Spleen (tissue), 11 donors: ENCODE measurements at regions not wholly inside any gene's neighbourhood (a gene's known extent, or its start where the extent isn't known, plus 50 kb on each side); places are given as distances from the start of the nearest gene placed in this dataset.
A peak's percentile ranks its signal among the peaks of the same experiment; 100 is the strongest.

Experiments used
- DNase-seq: peaks from one replicate; pipeline ENCODE4 v3.0.0-alpha.2; 2020
- H3K27ac ChIP-seq, 8 donors: fragments of 200-600 bp; sonication (generic) in 7 of 8; 1 replicate in 4 of 8; 2 replicates in 4 of 8; pipeline versions ENCODE4 v1.5.0 to v1.8.0; 2016 to 2021; ENCODE audit warnings: inconsistent platforms in 4 of 8, mild to moderate bottlenecking in 4 of 8, moderate library complexity in 1 of 8
- H3K27me3 ChIP-seq, 7 donors: fragments of 200-600 bp; sonication (generic) in 6 of 7; replicated peaks in 1 of 7; 1 replicate in 4 of 7; 2 replicates in 3 of 7; pipeline versions ENCODE4 v1.5.0 to v1.8.0; 2016 to 2021; ENCODE audit warnings: inconsistent platforms in 3 of 7, mild to moderate bottlenecking in 1 of 7
- H3K36me3 ChIP-seq, 6 donors: fragments of 200-600 bp; sonication (generic) in 5 of 6; 1 replicate in 4 of 6; 2 replicates in 2 of 6; pipeline versions ENCODE4 v1.5.0 to v1.8.0; 2016 to 2021; ENCODE audit warnings: inconsistent platforms in 2 of 6
- H3K4me1 ChIP-seq, 6 donors: fragments of 200-600 bp; sonication (generic) in 5 of 6; 1 replicate in 3 of 6; 2 replicates in 3 of 6; pipeline versions ENCODE4 v1.5.0 to v1.8.0; 2016 to 2021; ENCODE audit warnings: inconsistent platforms in 3 of 6
- H3K4me3 ChIP-seq, 8 donors: fragments of 200-600 bp; sonication (generic) in 7 of 8; 1 replicate in 4 of 8; 2 replicates in 4 of 8; pipeline versions ENCODE4 v1.5.0 to v1.8.0; 2016 to 2021; ENCODE audit warnings: inconsistent platforms in 4 of 8, mild to moderate bottlenecking in 4 of 8, moderate library complexity in 2 of 8
- H3K9me3 ChIP-seq, 8 donors: fragments of 200-600 bp; sonication (generic) in 7 of 8; 1 replicate in 4 of 8; 2 replicates in 4 of 8; pipeline versions ENCODE4 v1.5.0 to v1.8.0; 2016 to 2021; ENCODE audit warnings: inconsistent platforms in 4 of 8
- POLR2A ChIP-seq, 3 donors: fragments of 450-650 bp; IDR thresholded peaks; one replicate each; pipeline ENCODE4 v1.5.1; 2017; ENCODE audit warnings: antibody characterized with exemption in 3 of 3, mild to moderate bottlenecking in 1 of 3
- POLR2AphosphoS5 ChIP-seq, 3 donors: sonication (generic); formaldehyde crosslinking; IDR thresholded peaks; one replicate each; pipeline ENCODE4 v1.5.1; 2017; ENCODE audit warnings: antibody characterized with exemption in 3 of 3
- WGBS, 5 donors: extraction: QIAGEN DNeasy Blood & Tissue Kit in 3 of 5; methylation state at CpG; one replicate each; pipeline versions ENCODE4 v1.1.5 to v1.1.7; 2013 to 2018; 5-methylcytosine and 5-hydroxymethylcytosine counted together
- intact Hi-C: fragments of 100-400 bp; cut with DNase I; formaldehyde crosslinking; loops from one replicate; pipeline ENCODE4 v1.15.0; 2023; ENCODE audit warnings: low total_unique reads
- TF ChIP-seq, protein P1 (sequence below), 11 experiments: fragments of 200-600 bp in 7 of 11; fragments of 450-650 bp in 4 of 11; sonication (generic) in 4 of 11; IDR thresholded peaks in 8 of 11; conservative IDR thresholded peaks in 3 of 11; 1 replicate in 7 of 11; 2 replicates in 4 of 11; pipeline versions ENCODE4 v1.4.0 to v1.8.0; 2016 to 2021; ENCODE audit warnings: antibody characterized with exemption in 11 of 11, inconsistent platforms in 4 of 11, mild to moderate bottlenecking in 1 of 11
- donor health status: healthy with polysubstance abuse.
- donor health status: DM: no; HTN: no; CAD: no; lungs with moderate emphysema.
- donor health status: DM: no; HTN: no; CAD: no.
- donor health status: Bipolar disorder and iron deficiency.
- donor health status: healthy.
- donor health status: DM: no; HTN: no; CAD: no.
- donor health status: DM: yes; HTN: yes; CAD: no.

DNA sequence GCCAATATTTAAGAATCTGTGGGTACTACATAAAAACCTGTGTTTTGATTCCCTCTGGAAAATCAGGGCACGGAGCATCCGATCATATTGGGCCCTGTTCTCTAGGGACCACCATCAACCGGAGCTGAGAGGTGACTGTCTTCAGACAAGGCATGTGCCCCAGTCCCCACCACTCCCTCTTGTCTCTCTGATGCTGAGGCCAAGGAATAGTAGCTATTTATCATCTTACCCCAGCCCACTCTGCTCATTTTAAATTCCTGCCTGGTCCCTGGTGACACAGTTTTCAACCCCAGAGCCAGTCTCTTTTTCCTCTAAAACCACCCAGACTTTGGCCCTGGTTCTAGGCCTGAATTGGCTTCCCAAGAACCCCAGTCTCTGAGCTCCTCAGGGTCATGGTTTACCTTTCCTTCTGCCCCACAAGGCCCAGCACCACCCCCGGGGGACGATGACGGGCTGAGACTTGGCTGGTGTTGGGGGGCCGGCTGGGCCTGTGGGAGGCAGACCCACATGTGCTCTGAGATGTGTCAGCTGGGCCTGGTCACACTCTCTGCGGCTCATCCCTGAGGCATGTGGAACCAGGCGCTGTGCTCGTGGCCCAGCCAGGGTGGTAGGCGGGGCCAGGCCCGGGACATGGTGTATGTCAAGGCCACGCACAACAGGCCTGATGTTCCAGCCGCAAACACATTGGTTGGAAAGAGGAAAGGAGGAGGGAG is 114.4 kb downstream of the CEBPB start:
- intact Hi-C loops: no loop called here
- H3K36me3 ChIP-seq: no peaks in the 10 kb centered on the region
- no peaks in the 10 kb centered on the region for H3K9me3 ChIP-seq
- TF ChIP-seq POLR2A (IDR thresholded peaks at IDR 0.05) (no peak), POLR2AphosphoS5 (IDR thresholded peaks at IDR 0.05) (peak; percentile 60 to 83 (median 81))
- TF ChIP-seq, protein P1, sequence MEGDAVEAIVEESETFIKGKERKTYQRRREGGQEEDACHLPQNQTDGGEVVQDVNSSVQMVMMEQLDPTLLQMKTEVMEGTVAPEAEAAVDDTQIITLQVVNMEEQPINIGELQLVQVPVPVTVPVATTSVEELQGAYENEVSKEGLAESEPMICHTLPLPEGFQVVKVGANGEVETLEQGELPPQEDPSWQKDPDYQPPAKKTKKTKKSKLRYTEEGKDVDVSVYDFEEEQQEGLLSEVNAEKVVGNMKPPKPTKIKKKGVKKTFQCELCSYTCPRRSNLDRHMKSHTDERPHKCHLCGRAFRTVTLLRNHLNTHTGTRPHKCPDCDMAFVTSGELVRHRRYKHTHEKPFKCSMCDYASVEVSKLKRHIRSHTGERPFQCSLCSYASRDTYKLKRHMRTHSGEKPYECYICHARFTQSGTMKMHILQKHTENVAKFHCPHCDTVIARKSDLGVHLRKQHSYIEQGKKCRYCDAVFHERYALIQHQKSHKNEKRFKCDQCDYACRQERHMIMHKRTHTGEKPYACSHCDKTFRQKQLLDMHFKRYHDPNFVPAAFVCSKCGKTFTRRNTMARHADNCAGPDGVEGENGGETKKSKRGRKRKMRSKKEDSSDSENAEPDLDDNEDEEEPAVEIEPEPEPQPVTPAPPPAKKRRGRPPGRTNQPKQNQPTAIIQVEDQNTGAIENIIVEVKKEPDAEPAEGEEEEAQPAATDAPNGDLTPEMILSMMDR (IDR thresholded peaks at IDR 0.05 in 8 of 11, conservative IDR thresholded peaks at IDR 0.05 in 3 of 11): no peak
- H3K4me3 ChIP-seq: no peak overlapping the region
- WGBS, 5 donors: 80 to 88% (median 84%) methylated on average over 14 of the region's 14 CpGs
- peaks cover 0 to 80% (median 34%) of the 10 kb centered on the region in 6 donors for H3K4me1 ChIP-seq
- peak; percentile 75 for DNase-seq
- H3K27ac ChIP-seq: peak overlapping the region in 7 of 8 donors; percentile 56 to 89 (median 83)
- no peaks in the 10 kb centered on the region for H3K27me3 ChIP-seq

DNA sequence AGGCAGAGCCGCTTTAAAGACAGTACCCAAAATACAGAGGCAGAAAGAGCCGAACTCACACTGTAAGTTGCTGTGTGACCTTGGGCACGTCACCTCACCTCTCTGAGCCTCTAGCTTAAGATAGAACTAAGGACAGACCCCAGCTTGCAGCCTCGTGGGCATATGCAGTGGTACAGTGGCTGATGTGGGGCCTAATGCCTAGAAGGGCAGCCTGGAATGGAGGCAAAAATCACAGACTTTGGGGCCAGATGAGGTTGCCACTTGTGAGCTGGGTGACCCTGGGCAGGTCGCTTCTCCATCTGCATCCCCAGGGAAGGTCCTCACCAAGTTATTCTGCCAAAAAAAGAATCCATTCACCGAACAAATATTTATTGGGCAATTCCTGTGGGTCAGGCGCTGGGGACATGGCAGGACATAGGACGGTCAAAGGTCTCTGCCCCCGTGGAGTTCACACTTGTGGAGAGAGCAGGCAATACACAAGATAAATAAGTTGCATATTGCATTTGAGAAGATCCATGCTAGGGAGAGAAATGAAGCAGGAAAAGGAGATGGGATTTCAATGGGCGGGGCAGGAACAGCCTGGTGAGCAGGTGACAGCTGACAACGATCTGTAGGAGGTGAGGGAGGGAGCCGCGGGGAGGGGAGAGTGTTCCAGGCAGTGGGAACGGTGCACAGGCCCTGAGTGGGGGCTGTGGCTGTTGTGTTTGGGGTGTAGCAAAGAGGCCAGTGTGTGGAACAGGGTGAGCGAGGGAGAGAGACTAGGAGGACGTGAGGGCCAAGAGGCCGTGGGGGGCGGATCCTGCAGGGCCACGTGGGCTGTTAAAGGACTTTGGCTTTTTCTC is 115.2 kb downstream of the CEBPB start:
- no peaks in the 10 kb centered on the region for H3K36me3 ChIP-seq
- H3K4me1 ChIP-seq: peaks cover 0 to 88% (median 37%) of the 10 kb centered on the region in 6 donors
- intact Hi-C loops: no loop called here
- H3K27ac ChIP-seq: peak overlapping the region in 7 of 8 donors; percentile 62 to 89 (median 83)
- peak; percentile 69 for DNase-seq
- no peaks in the 10 kb centered on the region for H3K9me3 ChIP-seq
- no peak overlapping the region for H3K4me3 ChIP-seq
- 70 to 79% (median 72%) methylated on average over 19 of the region's 19 CpGs for WGBS, 5 donors
- no peaks in the 10 kb centered on the region for H3K27me3 ChIP-seq
- TF ChIP-seq, protein P1 (IDR thresholded peaks at IDR 0.05 in 8 of 11, conservative IDR thresholded peaks at IDR 0.05 in 3 of 11): no peak
- TF ChIP-seq POLR2AphosphoS5 (IDR thresholded peaks at IDR 0.05) (peak in 2 of 3 donors; percentile 46 to 55), POLR2A (IDR thresholded peaks at IDR 0.05) (no peak)

DNA sequence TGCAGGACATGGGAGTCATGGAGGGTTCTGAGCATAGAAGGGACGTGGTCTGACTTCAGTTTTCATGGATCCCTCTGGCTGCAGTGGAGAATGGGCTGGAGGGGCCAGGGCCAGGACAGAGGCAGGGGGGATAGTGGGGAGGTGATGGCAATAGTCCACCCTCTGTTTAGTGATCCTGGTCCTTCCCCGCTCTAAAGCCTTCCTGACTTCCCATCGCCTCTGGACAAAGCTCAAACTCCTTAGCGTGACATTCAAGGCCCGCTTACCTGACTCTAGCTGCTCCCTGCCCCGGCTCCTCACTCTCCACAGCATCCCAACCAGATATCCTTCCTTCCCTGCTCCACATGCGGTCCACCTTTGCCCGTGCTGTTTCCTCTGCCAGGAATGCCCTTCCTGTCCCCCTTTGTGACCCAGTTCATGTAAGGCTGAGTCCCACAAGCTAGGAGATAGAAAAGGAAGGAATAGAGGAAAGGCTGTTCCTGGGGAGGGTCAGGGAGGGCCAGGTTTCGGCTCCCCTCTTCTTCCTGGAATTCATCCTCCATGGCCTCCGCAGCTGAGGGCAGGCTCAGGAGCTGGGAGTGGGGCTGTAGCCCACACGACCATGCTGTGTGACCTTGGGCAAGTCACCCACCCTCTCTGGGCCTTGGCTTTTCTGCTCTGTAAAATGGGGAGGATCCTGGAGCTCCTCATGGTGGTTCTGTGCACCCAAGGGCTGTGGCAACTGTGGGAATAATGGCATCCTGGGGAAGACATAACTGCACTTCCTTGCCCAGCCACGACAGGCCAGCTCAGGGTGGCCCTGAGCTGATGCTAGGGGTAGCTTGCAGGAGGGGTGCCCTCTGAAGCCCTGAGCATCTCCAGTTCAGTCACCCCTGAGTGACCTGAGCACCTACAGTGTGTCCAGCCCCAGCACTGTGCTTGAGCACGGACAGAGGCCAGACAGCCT is 116.1 kb downstream of the CEBPB start:
- WGBS, 5 donors: 67 to 84% (median 76%) methylated on average over 12 to 13 of the region's 13 CpGs
- Histone ChIP-seq H3K4me3 (no peak overlapping the region), H3K27me3 (no peaks in the 10 kb centered on the region), H3K36me3 (no peaks in the 10 kb centered on the region), H3K27ac (peak overlapping the region in 7 of 8 donors; percentile 62 to 89 (median 83)), H3K9me3 (no peaks in the 10 kb centered on the region), H3K4me1 (peaks cover 0 to 95% (median 38%) of the 10 kb centered on the region in 6 donors)
- intact Hi-C loops: no loop called here
- peak; percentile 49 for DNase-seq
- TF ChIP-seq, protein P1 (IDR thresholded peaks at IDR 0.05 in 8 of 11, conservative IDR thresholded peaks at IDR 0.05 in 3 of 11): no peak
- TF ChIP-seq POLR2A (IDR thresholded peaks at IDR 0.05) (no peak), POLR2AphosphoS5 (IDR thresholded peaks at IDR 0.05) (no peak)
